HAP-1 (cell line): ENCODE measurements at regions not wholly inside any gene's neighbourhood (a gene's known extent, or its start where the extent isn't known, plus 50 kb on each side); places are given as distances from the start of the nearest gene placed in this dataset.
"Not testable (repeated sequence)": the region's sequence is repeated elsewhere in the genome, so short reads cannot be mapped to it uniquely, and the experiment has no call there.

Experiments
- DNase-seq, 2 experiments: peaks; one replicate each; pipeline ENCODE4 v3.0.0-alpha.2; 2016 to 2020; ENCODE audit warnings: low spot score in 2 of 2
- H3K27me3 ChIP-seq: fragments of 250-450 bp; sonication (Bioruptor Pico); 2 replicates; pipeline ENCODE4 v1.5.1; 2020; ENCODE audit warnings: low read depth, mild to moderate bottlenecking, moderate library complexity
- H3K36me3 ChIP-seq: fragments of 250-450 bp; sonication (Bioruptor Pico); replicated peaks from 2 replicates; pipeline ENCODE4 v1.5.1; 2020; ENCODE audit warnings: mild to moderate bottlenecking
- H3K4me1 ChIP-seq: fragments of 250-450 bp; sonication (Bioruptor Pico); 2 replicates; pipeline ENCODE4 v1.5.1; 2020; ENCODE audit warnings: mild to moderate bottlenecking
- H3K4me3 ChIP-seq: fragments of 250-450 bp; sonication (Bioruptor Pico); 2 replicates; pipeline ENCODE4 v1.5.1; 2020; ENCODE audit warnings: mild to moderate bottlenecking, moderate library complexity
- H3K9me3 ChIP-seq: fragments of 250-450 bp; sonication (Bioruptor Pico); 2 replicates; pipeline ENCODE4 v1.5.1; 2020; ENCODE audit warnings: mild to moderate bottlenecking, moderate library complexity
- in situ Hi-C: fragments of 300-500 bp; cut with MboI; formaldehyde crosslinking; loops from 3 replicates; pipeline ENCODE4 v1.14.3; 2020; ENCODE audit warnings: low sequenced_read_pairs, inconsistent platforms, mixed read lengths

- Histone ChIP-seq H3K36me3 (no peaks in the 10 kb centered on the region), H3K27me3 (peaks cover 3% of the 10 kb centered on the region; the same call in 1 of the 2 replicates), H3K4me3 (no peak overlapping the region), H3K9me3 (no peaks in the 10 kb centered on the region), H3K4me1 (no peaks in the 10 kb centered on the region)
- DNase-seq: no peak
- in situ Hi-C loops: no loop called here
Observed at GRCh38 chr6:120451508-120451907, 882.8 kb downstream of the TBC1D32 start.

GRCh38 chr6:120447605-120448004 is 886.7 kb downstream of the TBC1D32 start:
- in situ Hi-C loops: no loop called here
- H3K36me3 ChIP-seq: no peaks in the 10 kb centered on the region

GRCh38 chr6:120432840-120433239 is 901.4 kb downstream of the TBC1D32 start:
- H3K9me3 ChIP-seq, DNase-seq, in situ Hi-C loops, H3K36me3 ChIP-seq, H3K4me3 ChIP-seq, H3K27me3 ChIP-seq, H3K4me1 ChIP-seq: not testable (repeated sequence)

More at GRCh38 chr6:120447605-120448004, 886.7 kb downstream of the TBC1D32 start:
- DNase-seq: no peak
- Histone ChIP-seq H3K4me1 (no peaks in the 10 kb centered on the region), H3K9me3 (no peaks in the 10 kb centered on the region), H3K27me3 (peaks cover 3% of the 10 kb centered on the region; the same call in 1 of the 2 replicates), H3K4me3 (no peak overlapping the region)

GRCh38 chr6:120431841-120432240 is 902.4 kb downstream of the TBC1D32 start:
- H3K36me3 ChIP-seq: no peaks in the 10 kb centered on the region
- in situ Hi-C loops: no loop called here
- no peaks in the 10 kb centered on the region for H3K9me3 ChIP-seq
- no peak for DNase-seq
- no peak overlapping the region for H3K4me3 ChIP-seq
- no peaks in the 10 kb centered on the region for H3K4me1 ChIP-seq
- no peaks in the 10 kb centered on the region for H3K27me3 ChIP-seq

- Histone ChIP-seq H3K36me3 (no peaks in the 10 kb centered on the region), H3K4me1 (no peaks in the 10 kb centered on the region), H3K4me3 (no peak overlapping the region), H3K9me3 (no peaks in the 10 kb centered on the region), H3K27me3 (no peaks in the 10 kb centered on the region)
- in situ Hi-C loops: no loop called here
- no peak for DNase-seq
Observed at GRCh38 chr6:120411394-120411793, 922.9 kb downstream of the TBC1D32 start.

GRCh38 chr6:120410586-120410985 is 923.7 kb downstream of the TBC1D32 start:
- no peaks in the 10 kb centered on the region for H3K27me3 ChIP-seq
- H3K9me3 ChIP-seq: no peaks in the 10 kb centered on the region
- no peak for DNase-seq
- H3K4me1 ChIP-seq: no peaks in the 10 kb centered on the region
- no peak overlapping the region for H3K4me3 ChIP-seq
- in situ Hi-C loops: no loop called here
- no peaks in the 10 kb centered on the region for H3K36me3 ChIP-seq

- Histone ChIP-seq H3K4me1 (no peaks in the 10 kb centered on the region), H3K4me3 (no peak overlapping the region), H3K27me3 (no peaks in the 10 kb centered on the region), H3K36me3 (no peaks in the 10 kb centered on the region), H3K9me3 (no peaks in the 10 kb centered on the region)
- DNase-seq: no peak
- in situ Hi-C loops: no loop called here
Observed at GRCh38 chr6:120407696-120408095, 926.6 kb downstream of the TBC1D32 start.

- peak; percentile 42 to 46 for DNase-seq
- H3K27me3 ChIP-seq: no peaks in the 10 kb centered on the region
- H3K9me3 ChIP-seq: no peaks in the 10 kb centered on the region
- H3K4me1 ChIP-seq: no peaks in the 10 kb centered on the region
- H3K36me3 ChIP-seq: no peaks in the 10 kb centered on the region
- in situ Hi-C loops: no loop called here
- H3K4me3 ChIP-seq: no peak overlapping the region
Observed at GRCh38 chr6:120405947-120406346, 928.3 kb downstream of the TBC1D32 start.

- in situ Hi-C loops: no loop called here
- Histone ChIP-seq H3K36me3 (no peaks in the 10 kb centered on the region), H3K4me3 (no peak overlapping the region), H3K9me3 (no peaks in the 10 kb centered on the region), H3K27me3 (no peaks in the 10 kb centered on the region), H3K4me1 (no peaks in the 10 kb centered on the region)
- no peak for DNase-seq
Observed at GRCh38 chr6:120395784-120396183, 938.5 kb downstream of the TBC1D32 start.

GRCh38 chr6:120395330-120395729 is 939.0 kb downstream of the TBC1D32 start:
- DNase-seq: no peak
- Histone ChIP-seq H3K9me3 (no peaks in the 10 kb centered on the region), H3K4me1 (no peaks in the 10 kb centered on the region), H3K36me3 (no peaks in the 10 kb centered on the region), H3K4me3 (no peak overlapping the region), H3K27me3 (no peaks in the 10 kb centered on the region)
- in situ Hi-C loops: no loop called here

GRCh38 chr6:120392941-120393340 is 941.3 kb downstream of the TBC1D32 start:
- DNase-seq: no peak
- in situ Hi-C loops: no loop called here
- Histone ChIP-seq H3K4me3 (no peak overlapping the region), H3K4me1 (no peaks in the 10 kb centered on the region), H3K27me3 (no peaks in the 10 kb centered on the region), H3K36me3 (no peaks in the 10 kb centered on the region), H3K9me3 (no peaks in the 10 kb centered on the region)

GRCh38 chr6:120384671-120385070 is 949.6 kb downstream of the TBC1D32 start:
- DNase-seq: no peak
- Histone ChIP-seq H3K9me3 (no peaks in the 10 kb centered on the region), H3K36me3 (no peaks in the 10 kb centered on the region), H3K4me3 (no peak overlapping the region), H3K4me1 (no peaks in the 10 kb centered on the region), H3K27me3 (no peaks in the 10 kb centered on the region)
- in situ Hi-C loops: no loop called here

GRCh38 chr6:120383681-120384080 is 950.6 kb downstream of the TBC1D32 start:
- H3K4me1 ChIP-seq: no peaks in the 10 kb centered on the region
- DNase-seq: no peak
- H3K4me3 ChIP-seq: no peak overlapping the region
- no peaks in the 10 kb centered on the region for H3K36me3 ChIP-seq
- in situ Hi-C loops: no loop called here
- H3K27me3 ChIP-seq: no peaks in the 10 kb centered on the region
- no peaks in the 10 kb centered on the region for H3K9me3 ChIP-seq

- no peaks in the 10 kb centered on the region for H3K36me3 ChIP-seq
- H3K27me3 ChIP-seq: no peaks in the 10 kb centered on the region
- in situ Hi-C loops: no loop called here
- no peaks in the 10 kb centered on the region for H3K4me1 ChIP-seq
- DNase-seq: peak; percentile 20 to 68
- H3K4me3 ChIP-seq: no peak overlapping the region
- no peaks in the 10 kb centered on the region for H3K9me3 ChIP-seq
Observed at GRCh38 chr6:120378582-120379220, 955.6 kb downstream of the TBC1D32 start.

GRCh38 chr6:120373185-120373584 is 961.1 kb downstream of the TBC1D32 start:
- no peak overlapping the region for H3K4me3 ChIP-seq
- H3K36me3 ChIP-seq: no peaks in the 10 kb centered on the region
- DNase-seq: no peak
- H3K27me3 ChIP-seq: no peaks in the 10 kb centered on the region
- in situ Hi-C loops: no loop called here
- no peaks in the 10 kb centered on the region for H3K4me1 ChIP-seq
- H3K9me3 ChIP-seq: no peaks in the 10 kb centered on the region
